MM.1S (cell line): ENCODE measurements at regions not wholly inside any gene's neighbourhood (a gene's known extent, or its start where the extent isn't known, plus 50 kb on each side); places are given as distances from the start of the nearest gene placed in this dataset.

Source experiments
- DNase-seq: peaks from one replicate; pipeline ENCODE4 v3.0.0-alpha.2; 2015
- H2AFZ ChIP-seq: fragments of 300-600 bp; sonication (generic); 2 replicates; pipeline ENCODE4 v1.6.0; 2016; ENCODE audit warnings: antibody characterized with exemption, low read length
- H3F3A ChIP-seq: fragments of 300-600 bp; sonication (generic); 2 replicates; pipeline ENCODE4 v1.6.1; 2016; ENCODE audit warnings: mild to moderate bottlenecking, antibody characterized with exemption, low read length, moderate library complexity, mixed read lengths; ENCODE audit not compliant: insufficient read depth
- H3K27ac ChIP-seq: fragments of 300-600 bp; sonication (generic); 2 replicates; pipeline ENCODE4 v1.5.1; 2016; ENCODE audit warnings: mild to moderate bottlenecking, low read length
- H3K27me3 ChIP-seq: fragments of 300-600 bp; sonication (generic); replicated peaks from 2 replicates; pipeline ENCODE4 v1.6.0; 2016; ENCODE audit warnings: low read length; ENCODE audit not compliant: insufficient read depth
- H3K36me3 ChIP-seq: fragments of 300-600 bp; sonication (generic); replicated peaks from 2 replicates; pipeline ENCODE4 v1.6.1; 2016; ENCODE audit warnings: mild to moderate bottlenecking, low read length, mixed read lengths; ENCODE audit not compliant: insufficient read depth
- H3K4me1 ChIP-seq: fragments of 300-600 bp; sonication (generic); 2 replicates; pipeline ENCODE4 v1.6.1; 2016; ENCODE audit warnings: low read length, mixed read lengths
- H3K4me2 ChIP-seq: fragments of 300-600 bp; sonication (generic); 2 replicates; pipeline ENCODE4 v1.6.0; 2016; ENCODE audit warnings: low read depth, low read length
- H3K4me3 ChIP-seq: fragments of 300-600 bp; sonication (generic); 2 replicates; pipeline ENCODE4 v1.5.1; 2016; ENCODE audit warnings: low read length, mixed read lengths
- H3K79me2 ChIP-seq: fragments of 300-600 bp; sonication (generic); 2 replicates; pipeline ENCODE4 v1.6.1; 2016; ENCODE audit warnings: mixed run types, low read length, mixed read lengths
- H3K9ac ChIP-seq: fragments of 300-600 bp; sonication (generic); 2 replicates; pipeline ENCODE4 v1.6.1; 2016; ENCODE audit warnings: low read length, mixed read lengths
- H3K9me2 ChIP-seq: fragments of 300-600 bp; sonication (generic); replicated peaks from 2 replicates; pipeline ENCODE4 v1.6.1; 2016; ENCODE audit warnings: mild to moderate bottlenecking, low read length, mixed read lengths; ENCODE audit not compliant: insufficient read depth
- H3K9me3 ChIP-seq: fragments of 300-600 bp; sonication (generic); replicated peaks from 2 replicates; pipeline ENCODE4 v1.6.1; 2016; ENCODE audit warnings: mild to moderate bottlenecking, low read length, mixed read lengths; ENCODE audit not compliant: insufficient read depth
- H4K20me1 ChIP-seq: fragments of 300-600 bp; sonication (generic); 2 replicates; pipeline ENCODE4 v1.6.1; 2016; ENCODE audit warnings: mild to moderate bottlenecking, low read length, moderate library complexity, mixed read lengths; ENCODE audit not compliant: insufficient read depth
- CTCF ChIP-seq: fragments of 300-600 bp; sonication (generic); IDR thresholded peaks from 2 replicates; pipeline ENCODE4 v1.5.1; 2016; ENCODE audit warnings: antibody characterized with exemption, low read length, mixed read lengths
- EZH2 ChIP-seq: fragments of 300-600 bp; sonication (generic); optimal IDR thresholded peaks from 2 replicates; pipeline ENCODE3; 2017; ENCODE audit warnings: low read depth, mild to moderate bottlenecking, antibody characterized with exemption, low read length, mixed read lengths
- EZH2phosphoT487 ChIP-seq: fragments of 300-600 bp; sonication (generic); IDR thresholded peaks from 2 replicates; pipeline ENCODE4 v1.6.1; 2018; ENCODE audit warnings: antibody characterized with exemption, low read length

GRCh38 chr11:19328586-19329311 is 88.0 kb upstream of the E2F8 start:
- TF ChIP-seq EZH2 = no peak
- TF ChIP-seq CTCF = no peak
- TF ChIP-seq EZH2phosphoT487 = no peak
- H3K36me3 ChIP-seq = no peaks in the 10 kb centered on the region
- H2AFZ ChIP-seq = no peak overlapping the region
- H3K9ac ChIP-seq = no peak overlapping the region
- H3K4me3 ChIP-seq = no peak overlapping the region
- no peaks in the 10 kb centered on the region for H3K9me3 ChIP-seq
- H3K27me3 ChIP-seq = no peaks in the 10 kb centered on the region
- DNase-seq = no peak
- H3K27ac ChIP-seq = no peak overlapping the region
- no peaks in the 10 kb centered on the region for H3K79me2 ChIP-seq
- H3F3A ChIP-seq = peaks cover 2% of the 10 kb centered on the region; the same call in 1 of the 2 replicates
- H3K9me2 ChIP-seq = no peaks in the 10 kb centered on the region
- H3K4me1 ChIP-seq = peaks cover 35% of the 10 kb centered on the region
- H4K20me1 ChIP-seq = no peaks in the 10 kb centered on the region
- H3K4me2 ChIP-seq = no peak overlapping the region

GRCh38 chr11:19327280-19327679 is 86.5 kb upstream of the E2F8 start:
- Histone ChIP-seq H3K36me3 (no peaks in the 10 kb centered on the region), H3F3A (no peaks in the 10 kb centered on the region), H2AFZ (no peak overlapping the region), H3K4me3 (no peak overlapping the region), H3K9me2 (no peaks in the 10 kb centered on the region), H4K20me1 (no peaks in the 10 kb centered on the region), H3K4me2 (no peak overlapping the region), H3K9me3 (no peaks in the 10 kb centered on the region), H3K4me1 (peaks cover 30% of the 10 kb centered on the region), H3K9ac (no peak overlapping the region), H3K79me2 (no peaks in the 10 kb centered on the region), H3K27ac (no peak overlapping the region), H3K27me3 (no peaks in the 10 kb centered on the region)
- TF ChIP-seq EZH2 = no peak
- no peak for TF ChIP-seq EZH2phosphoT487
- TF ChIP-seq CTCF = no peak
- DNase-seq = no peak

- Histone ChIP-seq H3K27me3 (no peaks in the 10 kb centered on the region), H3K9me3 (no peaks in the 10 kb centered on the region), H3K79me2 (no peaks in the 10 kb centered on the region), H3K27ac (no peak overlapping the region), H3K4me2 (no peak overlapping the region), H3K9me2 (no peaks in the 10 kb centered on the region), H2AFZ (no peak overlapping the region), H4K20me1 (no peaks in the 10 kb centered on the region), H3K9ac (no peak overlapping the region), H3K4me1 (peaks cover 23% of the 10 kb centered on the region), H3F3A (no peaks in the 10 kb centered on the region), H3K36me3 (no peaks in the 10 kb centered on the region), H3K4me3 (no peak overlapping the region)
- DNase-seq = peak; percentile 52
- TF ChIP-seq EZH2phosphoT487 = no peak
- TF ChIP-seq EZH2 = no peak
- peak; percentile 50 for TF ChIP-seq CTCF
These were observed 85.8 kb upstream of the E2F8 start for GRCh38 chr11:19326499-19326898.
